AG09309 (cell line): ENCODE measurements at regions not wholly inside any gene's neighbourhood (a gene's known extent, or its start where the extent isn't known, plus 50 kb on each side); places are given as distances from the start of the nearest gene placed in this dataset.

Experiments used
- DNase-seq: peaks from one replicate; pipeline ENCODE4 v3.0.0-alpha.2; 2010; ENCODE audit warnings: low read depth
- H3K4me3 ChIP-seq: 2 replicates; pipeline ENCODE4 v1.5.1; 2011; ENCODE audit warnings: mild to moderate bottlenecking, low read depth, low read length, moderate library complexity; ENCODE audit not compliant: control insufficient read depth
- CTCF ChIP-seq: IDR thresholded peaks from 2 replicates; pipeline ENCODE4 v1.5.1; 2011; ENCODE audit warnings: mild to moderate bottlenecking, low read depth, low read length, inconsistent platforms; ENCODE audit not compliant: insufficient read depth, control insufficient read depth; ENCODE audit errors: missing control alignments

GRCh38 chr5:45179686-45180085, 370.9 kb downstream of the MRPS30 start:
- no peak overlapping the region for H3K4me3 ChIP-seq
- no peak for DNase-seq
- TF ChIP-seq CTCF = no peak

GRCh38 chr5:45189042-45189441, 380.3 kb downstream of the MRPS30 start:
- TF ChIP-seq CTCF = no peak
- H3K4me3 ChIP-seq = no peak overlapping the region

GRCh38 chr5:45189481-45189880, 380.7 kb downstream of the MRPS30 start:
- no peak overlapping the region for H3K4me3 ChIP-seq
- TF ChIP-seq CTCF = no peak
- no peak for DNase-seq

More at GRCh38 chr5:45189042-45189441, 380.3 kb downstream of the MRPS30 start:
- no peak for DNase-seq

GRCh38 chr5:45195026-45195425, 386.3 kb downstream of the MRPS30 start:
- no peak for TF ChIP-seq CTCF
- no peak for DNase-seq
- H3K4me3 ChIP-seq = no peak overlapping the region
